ENCODE measurements at regions not wholly inside any gene's neighbourhood (a gene's known extent, or its start where the extent isn't known, plus 50 kb on each side); places are given as distances from the start of the nearest gene placed in this dataset.

GRCh38 chr2:19752500-19752899 lies 149.3 kb downstream of the TTC32 start:
- no peak overlapping the region for H3K27ac Mint-ChIP-seq
- DNase-seq (no peak), ATAC-seq (ENCODE audit: low read depth in 2 of 2) (no peak)
- no peak overlapping the region for H3K4me3 Mint-ChIP-seq
- H3K27me3 ChIP-seq (ENCODE audit: control insufficient read depth, insufficient read depth, low read length), result no peaks in the 10 kb centered on the region
- no peaks in the 10 kb centered on the region for H3K27me3 Mint-ChIP-seq
- no peak overlapping the region for H3K4me3 ChIP-seq (ENCODE audit: low read depth, low read length)
- H3K9me3 ChIP-seq (ENCODE audit: control insufficient read depth in 2 of 2, low read length in 2 of 2), result no peaks in the 10 kb centered on the region
- no peaks in the 10 kb centered on the region for H3K4me1 ChIP-seq (ENCODE audit: control insufficient read depth, insufficient read depth, low read length, poor library complexity, severe bottlenecking)
- H3K4me1 Mint-ChIP-seq, result no peaks in the 10 kb centered on the region
- no peaks in the 10 kb centered on the region for H3K36me3 ChIP-seq (ENCODE audit: control insufficient read depth, insufficient read depth, low read length)
- no peak overlapping the region for H3K27ac ChIP-seq (ENCODE audit: insufficient read depth, low read length, poor library complexity, severe bottlenecking)
- no peaks in the 10 kb centered on the region for H3K36me3 Mint-ChIP-seq
- H3K9me3 Mint-ChIP-seq, result peaks cover 0 to 1% (median 0%) of the 10 kb centered on the region in 7 donors

DNA sequence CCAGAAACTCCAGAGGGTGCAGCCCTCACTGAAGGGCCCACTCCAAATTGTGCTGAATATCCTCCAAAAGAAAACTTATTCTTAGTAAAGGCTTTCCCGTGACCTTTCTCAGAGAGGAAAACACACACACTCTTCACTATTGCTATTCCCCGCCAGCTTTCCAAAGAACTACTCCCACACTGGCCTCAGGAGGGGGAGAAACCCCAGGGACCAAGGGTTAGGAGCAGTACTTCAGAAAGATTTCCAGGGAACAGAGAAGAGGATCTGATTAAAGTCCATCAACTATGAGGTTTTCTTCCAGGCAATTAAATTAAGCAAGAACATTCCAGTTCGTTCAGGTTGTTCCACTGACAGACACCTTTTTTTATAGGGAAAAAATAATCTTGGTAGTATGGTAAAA lies 150.2 kb downstream of the TTC32 start:
- Mint-ChIP-seq H3K36me3 (no peaks in the 10 kb centered on the region), H3K27ac (no peak overlapping the region), H3K27me3 (no peaks in the 10 kb centered on the region), H3K4me1 (no peaks in the 10 kb centered on the region), H3K9me3 (peaks cover 0 to 1% (median 0%) of the 10 kb centered on the region in 7 donors), H3K4me3 (no peak overlapping the region)
- H3K27ac ChIP-seq (ENCODE audit: insufficient read depth, low read length, poor library complexity, severe bottlenecking), result no peak overlapping the region
- no peaks in the 10 kb centered on the region for H3K9me3 ChIP-seq (ENCODE audit: control insufficient read depth in 2 of 2, low read length in 2 of 2)
- no peak overlapping the region for H3K4me3 ChIP-seq (ENCODE audit: low read depth, low read length)
- H3K27me3 ChIP-seq (ENCODE audit: control insufficient read depth, insufficient read depth, low read length), result no peaks in the 10 kb centered on the region
- ATAC-seq (ENCODE audit: low read depth in 2 of 2) (no peak), DNase-seq (no peak)
- no peaks in the 10 kb centered on the region for H3K36me3 ChIP-seq (ENCODE audit: control insufficient read depth, insufficient read depth, low read length)
- H3K4me1 ChIP-seq (ENCODE audit: control insufficient read depth, insufficient read depth, low read length, poor library complexity, severe bottlenecking), result no peaks in the 10 kb centered on the region

DNA sequence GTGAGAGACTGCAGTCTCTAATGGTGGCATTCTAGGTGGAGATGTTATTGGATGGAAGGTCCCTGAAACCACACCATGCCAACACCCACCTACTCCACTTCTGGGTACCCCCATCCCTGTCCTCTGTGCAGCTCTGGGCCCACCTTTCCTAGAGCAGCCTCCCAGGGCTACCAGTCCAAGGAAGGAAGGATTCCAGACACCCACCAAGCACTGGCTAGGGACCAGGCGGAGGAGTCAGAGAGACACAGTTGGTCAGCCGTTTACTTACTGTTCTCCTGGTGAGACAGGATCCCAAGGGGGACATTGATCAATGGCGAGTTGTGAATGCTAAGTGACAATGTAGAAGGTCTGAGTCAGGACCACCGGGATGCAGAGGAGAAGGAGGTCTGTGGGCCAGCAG lies 151.6 kb downstream of the TTC32 start:
- no peak overlapping the region for H3K4me3 ChIP-seq (ENCODE audit: low read depth, low read length)
- H3K27ac Mint-ChIP-seq, result no peak overlapping the region
- DNase-seq (no peak), ATAC-seq (ENCODE audit: low read depth in 2 of 2) (no peak)
- no peaks in the 10 kb centered on the region for H3K4me1 Mint-ChIP-seq
- H3K9me3 ChIP-seq (ENCODE audit: control insufficient read depth in 2 of 2, low read length in 2 of 2), result no peaks in the 10 kb centered on the region
- no peaks in the 10 kb centered on the region for H3K4me1 ChIP-seq (ENCODE audit: control insufficient read depth, insufficient read depth, low read length, poor library complexity, severe bottlenecking)
- peaks cover 0 to 1% (median 0%) of the 10 kb centered on the region in 7 donors for H3K9me3 Mint-ChIP-seq
- no peaks in the 10 kb centered on the region for H3K36me3 ChIP-seq (ENCODE audit: control insufficient read depth, insufficient read depth, low read length)
- H3K27me3 Mint-ChIP-seq, result no peaks in the 10 kb centered on the region
- no peak overlapping the region for H3K27ac ChIP-seq (ENCODE audit: insufficient read depth, low read length, poor library complexity, severe bottlenecking)
- no peak overlapping the region for H3K4me3 Mint-ChIP-seq
- H3K36me3 Mint-ChIP-seq, result no peaks in the 10 kb centered on the region
- H3K27me3 ChIP-seq (ENCODE audit: control insufficient read depth, insufficient read depth, low read length), result no peaks in the 10 kb centered on the region

- H3K27me3 ChIP-seq (ENCODE audit: control insufficient read depth, insufficient read depth, low read length), result no peaks in the 10 kb centered on the region
- no peak for DNase-seq
- no peak overlapping the region for H3K4me3 Mint-ChIP-seq
- H3K4me3 ChIP-seq (ENCODE audit: low read depth, low read length), result no peak overlapping the region
- no peaks in the 10 kb centered on the region for H3K27me3 Mint-ChIP-seq
- no peak for ATAC-seq (ENCODE audit: low read depth in 2 of 2)
- H3K27ac Mint-ChIP-seq, result no peak overlapping the region
- no peaks in the 10 kb centered on the region for H3K36me3 Mint-ChIP-seq
- no peaks in the 10 kb centered on the region for H3K4me1 ChIP-seq (ENCODE audit: control insufficient read depth, insufficient read depth, low read length, poor library complexity, severe bottlenecking)
- no peaks in the 10 kb centered on the region for H3K9me3 ChIP-seq (ENCODE audit: control insufficient read depth in 2 of 2, low read length in 2 of 2)
- H3K36me3 ChIP-seq (ENCODE audit: control insufficient read depth, insufficient read depth, low read length), result no peaks in the 10 kb centered on the region
- no peaks in the 10 kb centered on the region for H3K4me1 Mint-ChIP-seq
- no peak overlapping the region for H3K27ac ChIP-seq (ENCODE audit: insufficient read depth, low read length, poor library complexity, severe bottlenecking)
- peaks cover 0 to 1% (median 0%) of the 10 kb centered on the region in 7 donors for H3K9me3 Mint-ChIP-seq
Measured at GRCh38 chr2:19749507-19749836, 152.3 kb downstream of the TTC32 start.

DNA sequence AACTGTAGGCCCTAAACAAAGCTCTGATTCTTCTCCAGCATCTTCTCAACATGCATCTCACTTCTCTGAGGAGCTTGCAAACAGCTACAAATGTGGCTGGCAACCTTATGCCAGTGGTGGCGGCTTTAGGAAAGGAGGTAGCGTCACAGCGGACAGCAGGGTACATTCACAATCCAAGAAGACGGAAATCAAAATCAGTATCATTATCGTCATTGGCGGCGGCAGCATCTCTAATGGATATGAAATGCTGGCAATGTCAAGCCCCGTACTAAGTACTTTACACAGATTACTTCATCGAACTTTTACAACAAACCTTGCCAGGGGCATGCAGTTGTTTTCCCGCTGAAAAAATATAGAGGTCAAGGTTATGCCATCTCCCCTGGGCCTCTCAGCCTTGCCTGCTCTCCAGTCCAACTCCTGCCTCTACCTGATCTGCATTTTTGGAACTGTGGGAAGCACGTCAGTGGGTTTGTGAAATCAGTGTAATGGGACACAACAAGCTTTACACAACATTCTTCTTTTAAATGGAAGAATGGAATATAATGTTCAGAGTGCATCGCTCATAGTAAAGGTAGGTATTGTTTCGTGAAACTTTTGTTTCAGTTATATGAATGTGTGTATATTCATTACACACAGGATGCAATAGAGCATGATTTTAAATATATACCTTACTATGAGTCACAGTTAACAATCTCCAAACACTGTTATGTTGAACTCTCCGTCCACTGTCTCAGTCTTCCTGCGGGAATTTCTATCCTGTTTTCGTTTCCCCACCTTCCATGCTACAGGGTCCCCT lies 152.9 kb downstream of the TTC32 start:
- Mint-ChIP-seq H3K4me3 (peak overlapping the region in 1 of 4 donors; percentile 64), H3K27ac (no peak overlapping the region), H3K36me3 (no peaks in the 10 kb centered on the region), H3K9me3 (peaks cover 0 to 1% (median 0%) of the 10 kb centered on the region in 7 donors), H3K4me1 (no peaks in the 10 kb centered on the region), H3K27me3 (no peaks in the 10 kb centered on the region)
- Histone ChIP-seq H3K4me3 (ENCODE audit: low read depth, low read length) (no peak overlapping the region), H3K4me1 (ENCODE audit: control insufficient read depth, insufficient read depth, low read length, poor library complexity, severe bottlenecking) (no peaks in the 10 kb centered on the region), H3K36me3 (ENCODE audit: control insufficient read depth, insufficient read depth, low read length) (no peaks in the 10 kb centered on the region), H3K27me3 (ENCODE audit: control insufficient read depth, insufficient read depth, low read length) (no peaks in the 10 kb centered on the region), H3K27ac (ENCODE audit: insufficient read depth, low read length, poor library complexity, severe bottlenecking) (no peak overlapping the region), H3K9me3 (ENCODE audit: control insufficient read depth in 2 of 2, low read length in 2 of 2) (no peaks in the 10 kb centered on the region)
- DNase-seq, result no peak
- no peak for ATAC-seq (ENCODE audit: low read depth in 2 of 2)

GRCh38 chr2:19748073-19748375 lies 153.8 kb downstream of the TTC32 start:
- Histone ChIP-seq H3K9me3 (ENCODE audit: control insufficient read depth in 2 of 2, low read length in 2 of 2) (no peaks in the 10 kb centered on the region), H3K36me3 (ENCODE audit: control insufficient read depth, insufficient read depth, low read length) (no peaks in the 10 kb centered on the region), H3K27me3 (ENCODE audit: control insufficient read depth, insufficient read depth, low read length) (no peaks in the 10 kb centered on the region), H3K27ac (ENCODE audit: insufficient read depth, low read length, poor library complexity, severe bottlenecking) (no peak overlapping the region), H3K4me3 (ENCODE audit: low read depth, low read length) (no peak overlapping the region), H3K4me1 (ENCODE audit: control insufficient read depth, insufficient read depth, low read length, poor library complexity, severe bottlenecking) (no peaks in the 10 kb centered on the region)
- Mint-ChIP-seq H3K36me3 (no peaks in the 10 kb centered on the region), H3K9me3 (peaks cover 0 to 1% (median 0%) of the 10 kb centered on the region in 7 donors), H3K27me3 (no peaks in the 10 kb centered on the region), H3K4me1 (no peaks in the 10 kb centered on the region), H3K27ac (no peak overlapping the region), H3K4me3 (no peak overlapping the region)
- ATAC-seq (ENCODE audit: low read depth in 2 of 2) (no peak), DNase-seq (no peak)

DNA sequence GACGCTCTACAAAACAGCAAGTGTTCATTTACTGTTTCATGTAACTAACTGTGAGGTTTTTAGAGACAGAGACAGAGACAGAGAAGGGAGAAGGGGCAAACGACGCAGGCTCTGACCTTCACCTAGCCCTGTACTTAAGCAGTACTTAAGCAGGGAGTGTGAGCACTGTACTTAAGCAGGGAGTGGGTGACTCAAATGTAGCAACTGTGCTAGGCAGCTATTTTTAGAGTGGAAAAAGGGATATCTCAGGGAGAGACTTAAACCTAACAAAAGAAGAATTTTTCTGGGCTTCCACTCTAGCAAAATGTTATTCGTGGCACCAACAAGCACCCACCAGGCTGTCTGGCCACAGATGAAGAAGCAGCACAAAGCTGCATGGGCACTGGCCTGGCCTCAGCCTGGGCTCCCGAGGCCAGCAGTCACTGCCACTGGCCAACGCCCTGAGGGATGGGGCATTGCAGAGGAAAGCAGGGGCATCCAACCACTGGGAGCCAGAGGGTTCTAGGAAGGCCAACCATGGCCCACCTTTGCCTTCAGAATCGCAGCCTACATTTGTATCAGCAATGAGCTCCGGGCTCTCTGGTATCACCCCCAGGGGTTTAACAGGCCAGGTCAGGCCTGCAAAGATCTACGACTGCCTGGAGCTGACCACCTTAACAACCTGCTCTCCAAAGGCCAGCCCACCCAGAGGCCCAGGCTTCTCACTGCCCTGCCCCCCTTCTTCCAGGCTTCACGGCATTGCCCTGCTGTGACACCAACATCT lies 154.3 kb downstream of the TTC32 start:
- Histone ChIP-seq H3K4me1 (ENCODE audit: control insufficient read depth, insufficient read depth, low read length, poor library complexity, severe bottlenecking) (no peaks in the 10 kb centered on the region), H3K27me3 (ENCODE audit: control insufficient read depth, insufficient read depth, low read length) (no peaks in the 10 kb centered on the region), H3K36me3 (ENCODE audit: control insufficient read depth, insufficient read depth, low read length) (no peaks in the 10 kb centered on the region), H3K27ac (ENCODE audit: insufficient read depth, low read length, poor library complexity, severe bottlenecking) (no peak overlapping the region), H3K4me3 (ENCODE audit: low read depth, low read length) (no peak overlapping the region), H3K9me3 (ENCODE audit: control insufficient read depth in 2 of 2, low read length in 2 of 2) (no peaks in the 10 kb centered on the region)
- H3K27me3 Mint-ChIP-seq, result no peaks in the 10 kb centered on the region
- H3K4me3 Mint-ChIP-seq, result no peak overlapping the region
- H3K4me1 Mint-ChIP-seq, result no peaks in the 10 kb centered on the region
- ATAC-seq (ENCODE audit: low read depth in 2 of 2) (no peak), DNase-seq (no peak)
- no peak overlapping the region for H3K27ac Mint-ChIP-seq
- no peaks in the 10 kb centered on the region for H3K36me3 Mint-ChIP-seq
- H3K9me3 Mint-ChIP-seq, result peaks cover 0 to 4% (median 0%) of the 10 kb centered on the region in 7 donors

Data from CD4-positive, CD25-positive, alpha-beta regulatory T cell (primary cell).